Amygdala (tissue), 56 donors: ENCODE measurements at regions not wholly inside any gene's neighbourhood (a gene's known extent, or its start where the extent isn't known, plus 50 kb on each side); places are given as distances from the start of the nearest gene placed in this dataset.

Experiments used
- DNase-seq, 56 donors: peaks; one replicate each; lab custom pipeline; 2025; lab: John Stamatoyannopoulos, UW

- DNase-seq = no peak
Observed at GRCh38 chr13:99894105-99894839, 77.3 kb downstream of the ZIC5 start.

GRCh38 chr13:99893567-99893966 lies 78.0 kb downstream of the ZIC5 start:
- no peak for DNase-seq

- DNase-seq = no peak
Observed at GRCh38 chr13:99892866-99893504, 78.6 kb downstream of the ZIC5 start.

- peak in 5 of 56 donors; percentile 22 to 39 (median 26) for DNase-seq
Observed at GRCh38 chr13:99892196-99892613, 79.4 kb downstream of the ZIC5 start.

GRCh38 chr13:99886706-99887105 lies 84.9 kb downstream of the ZIC5 start:
- DNase-seq = no peak

- DNase-seq = no peak
Observed at GRCh38 chr13:99884913-99885312, 86.7 kb downstream of the ZIC5 start.

GRCh38 chr13:99883805-99884204 lies 87.8 kb downstream of the ZIC5 start:
- DNase-seq = no peak

GRCh38 chr13:99878921-99879610 lies 92.5 kb downstream of the ZIC5 start:
- DNase-seq = no peak

GRCh38 chr13:99876651-99877050 lies 94.9 kb downstream of the ZIC5 start:
- DNase-seq = no peak

GRCh38 chr13:99875391-99875790 lies 96.2 kb downstream of the ZIC5 start:
- DNase-seq = no peak

GRCh38 chr13:99873832-99874430 lies 97.6 kb downstream of the ZIC5 start:
- DNase-seq = no peak

- no peak for DNase-seq
Observed at GRCh38 chr13:99873141-99873540, 98.4 kb downstream of the ZIC5 start.

- DNase-seq = no peak
Observed at GRCh38 chr13:99871249-99871898, 100.2 kb downstream of the ZIC5 start.

GRCh38 chr13:99870541-99870940 lies 101.0 kb downstream of the ZIC5 start:
- no peak for DNase-seq

- no peak for DNase-seq
Observed at GRCh38 chr13:99869830-99870229, 101.7 kb downstream of the ZIC5 start.

GRCh38 chr13:99868767-99869166 lies 102.8 kb downstream of the ZIC5 start:
- DNase-seq = no peak

- no peak for DNase-seq
Observed at GRCh38 chr13:99867535-99868257, 103.9 kb downstream of the ZIC5 start.

GRCh38 chr13:99866781-99867180 lies 104.8 kb downstream of the ZIC5 start:
- no peak for DNase-seq

- DNase-seq = no peak
Observed at GRCh38 chr13:99865420-99865930, 106.1 kb downstream of the ZIC5 start.

- no peak for DNase-seq
Observed at GRCh38 chr13:99864627-99864990, 107.0 kb downstream of the ZIC5 start.
